NCI-H69 (cell line): ENCODE measurements at regions not wholly inside any gene's neighbourhood (a gene's known extent, or its start where the extent isn't known, plus 50 kb on each side); places are given as distances from the start of the nearest gene placed in this dataset.

Experiments used
- DNase-seq: peaks from one replicate; lab custom pipeline; 2025; lab: John Stamatoyannopoulos, UW

DNA sequence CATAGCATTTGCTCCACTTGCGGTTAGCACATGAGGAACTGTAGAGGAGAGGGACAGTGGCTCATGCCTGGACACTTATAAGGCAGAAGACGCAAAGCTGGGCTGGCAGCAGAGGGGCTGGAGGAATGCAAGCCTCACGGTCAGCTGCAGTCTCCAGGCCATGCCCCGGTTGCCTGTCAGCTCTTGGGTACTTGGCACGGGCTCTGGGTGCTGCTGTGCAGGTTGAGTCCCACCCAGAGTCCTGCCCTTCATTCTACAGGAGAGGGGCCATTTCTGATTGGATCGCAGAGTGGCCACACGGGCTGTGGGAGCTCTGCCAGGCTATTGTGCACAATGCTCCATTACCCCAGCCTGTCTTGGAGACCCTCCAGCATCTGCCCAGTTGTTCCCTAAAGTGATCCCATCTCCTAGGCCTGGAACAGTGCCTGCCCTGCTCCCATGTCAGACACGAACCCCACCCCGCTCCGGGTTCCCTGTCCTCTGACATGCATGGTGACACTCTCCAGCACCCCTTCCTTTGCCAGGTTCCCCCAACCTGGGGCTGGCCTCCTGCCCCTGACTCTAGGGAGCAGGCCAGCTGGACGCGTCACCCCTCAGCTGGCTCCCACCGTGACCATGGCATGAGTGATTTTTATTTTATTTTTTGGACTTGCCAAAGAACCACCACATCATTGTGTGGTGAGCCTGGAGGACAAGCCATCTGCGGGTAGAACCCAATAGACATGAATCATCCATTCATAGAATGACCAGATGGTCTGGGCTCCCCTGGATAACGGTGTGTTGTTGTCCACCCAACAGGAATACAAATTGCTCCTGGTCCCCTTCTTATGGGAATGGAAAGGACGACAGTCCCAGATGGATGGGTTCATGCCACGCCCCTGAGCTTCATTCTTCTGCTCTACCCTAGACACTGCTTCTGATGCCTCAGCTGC is 51.0 kb upstream of the KLF13 start:
- DNase-seq = peak; percentile 59

DNA sequence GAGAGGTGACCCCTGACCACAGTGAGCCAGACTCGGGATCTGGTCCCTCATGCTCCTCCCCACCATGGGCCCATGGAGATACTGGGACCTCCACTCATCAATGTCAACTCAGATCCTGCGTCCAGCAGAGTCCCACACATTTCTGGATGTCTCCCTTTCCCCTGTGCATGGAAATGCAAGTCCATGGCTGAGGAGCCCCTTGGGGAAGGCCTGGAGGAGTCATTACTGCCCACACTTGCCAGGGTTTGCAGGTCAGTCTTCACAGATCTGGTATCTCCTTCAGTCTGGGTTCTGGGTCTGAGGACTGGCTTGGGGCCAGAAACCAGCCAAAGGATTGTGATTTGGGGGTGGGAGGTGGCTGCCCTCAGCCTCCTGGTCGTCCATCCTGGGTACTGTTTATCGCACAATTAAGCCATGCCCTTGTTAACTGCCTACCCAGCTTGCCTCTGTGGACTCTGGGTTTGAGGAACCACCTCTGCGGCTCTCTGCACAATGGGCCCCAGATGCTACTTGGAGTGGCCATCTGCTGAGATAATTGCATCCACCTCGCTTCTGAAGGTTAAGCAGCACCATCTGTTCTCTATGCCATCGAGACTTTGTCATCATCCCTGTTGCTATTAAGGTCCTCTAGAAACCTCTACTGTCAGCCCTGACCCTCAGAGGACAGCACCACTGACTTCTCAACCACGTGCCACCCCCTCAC is 49.9 kb upstream of the KLF13 start:
- peak; percentile 99 for DNase-seq
